Naive thymus-derived CD4-positive, alpha-beta T cell (primary cell): ENCODE measurements at regions not wholly inside any gene's neighbourhood (a gene's known extent, or its start where the extent isn't known, plus 50 kb on each side); places are given as distances from the start of the nearest gene placed in this dataset.
"Not testable (repeated sequence)": the region's sequence is repeated elsewhere in the genome, so short reads cannot be mapped to it uniquely, and the experiment has no call there.

Experiments
- ATAC-seq: fragments of 150-1000 bp; cut with Tn5 transposase; 2 replicates; pipeline ENCODE4 v1.10.0; 2021; ENCODE audit warnings: mild to moderate bottlenecking, moderate library complexity
- CTCF ChIA-PET: fragments of 350-600 bp; sonication (Branson Sonifier 250); formaldehyde crosslinking; loops from one replicate; lab custom pipeline; 2021; ENCODE audit warnings: antibody characterized with exemption; lab: Charles Lee
- POLR2A ChIA-PET: fragments of 350-600 bp; sonication (Branson Sonifier 250); formaldehyde crosslinking; loops from one replicate; lab custom pipeline; 2021; ENCODE audit warnings: antibody characterized with exemption, inconsistent platforms; lab: Charles Lee
- DNase-seq, 9 donors: peaks; one replicate each; pipeline versions ENCODE4 v3.0.0 to v3.0.0-alpha.2; 2020 to 2022; ENCODE audit warnings: mixed read lengths in 1 of 9
- H3K27ac ChIP-seq: one replicate; pipeline ENCODE4 v1.7.0; 2013; ENCODE audit warnings: mild to moderate bottlenecking, low read depth, low read length, moderate library complexity
- H3K27me3 ChIP-seq, 2 donors: one replicate each; pipeline ENCODE4 v1.7.0; 2013; ENCODE audit warnings: low read length in 2 of 2, mild to moderate bottlenecking in 2 of 2, moderate library complexity in 2 of 2; ENCODE audit not compliant: control insufficient read depth in 2 of 2, insufficient read depth in 2 of 2
- H3K36me3 ChIP-seq, 3 experiments: 1 replicate in 2 of 3; 2 replicates in 1 of 3; pipeline ENCODE4 v1.7.0; 2013; ENCODE audit warnings: low read length in 3 of 3, mild to moderate bottlenecking in 3 of 3, moderate library complexity in 1 of 3; ENCODE audit not compliant: insufficient read depth in 3 of 3, control insufficient read depth in 2 of 3
- H3K4me1 ChIP-seq, 2 donors: one replicate each; pipeline ENCODE4 v1.7.0; 2013; ENCODE audit warnings: low read length in 2 of 2, mild to moderate bottlenecking in 2 of 2, moderate library complexity in 1 of 2; ENCODE audit not compliant: control insufficient read depth in 2 of 2, insufficient read depth in 2 of 2
- H3K4me3 ChIP-seq: 2 replicates; pipeline ENCODE4 v1.7.0; 2013; ENCODE audit warnings: mild to moderate bottlenecking, low read length
- H3K9me3 ChIP-seq, 3 experiments: 1 replicate in 2 of 3; 2 replicates in 1 of 3; pipeline ENCODE4 v1.7.0; 2013; ENCODE audit warnings: low read length in 3 of 3; ENCODE audit not compliant: control insufficient read depth in 2 of 3
- H3K27ac Mint-ChIP-seq, 9 donors: one replicate each; pipeline ENCODE4 v1.8.0; 2020 to 2022; ENCODE audit warnings: mixed read lengths in 9 of 9, mild to moderate bottlenecking in 8 of 9, moderate library complexity in 5 of 9, inconsistent platforms in 2 of 9
- H3K27me3 Mint-ChIP-seq, 5 donors: one replicate each; pipeline ENCODE4 v1.8.0; 2021 to 2022; ENCODE audit warnings: mixed read lengths in 5 of 5, mild to moderate bottlenecking in 1 of 5
- H3K36me3 Mint-ChIP-seq, 5 donors: one replicate each; pipeline ENCODE4 v1.8.0; 2020 to 2022; ENCODE audit warnings: mixed read lengths in 5 of 5, mild to moderate bottlenecking in 3 of 5, inconsistent platforms in 1 of 5
- H3K4me1 Mint-ChIP-seq, 7 donors: one replicate each; pipeline ENCODE4 v1.8.0; 2020 to 2022; ENCODE audit warnings: mixed read lengths in 7 of 7, mild to moderate bottlenecking in 3 of 7, inconsistent platforms in 1 of 7
- H3K4me3 Mint-ChIP-seq, 10 donors: one replicate each; pipeline ENCODE4 v1.8.0; 2020 to 2022; ENCODE audit warnings: mild to moderate bottlenecking in 10 of 10, mixed read lengths in 10 of 10, moderate library complexity in 6 of 10, inconsistent platforms in 2 of 10
- H3K9me3 Mint-ChIP-seq, 11 donors: one replicate each; pipeline ENCODE4 v1.8.0; 2020 to 2022; ENCODE audit warnings: mixed read lengths in 11 of 11, mild to moderate bottlenecking in 4 of 11, inconsistent platforms in 1 of 11, moderate library complexity in 1 of 11
- intact Hi-C, 2 donors: fragments of 100-400 bp; cut with micrococcal nuclease; formaldehyde crosslinking; loops; one replicate each; pipeline ENCODE4 v1.15.1; 2023

- DNase-seq = no peak
- CTCF ChIA-PET = no interaction called here
- H3K9me3 ChIP-seq = no peaks in the 10 kb centered on the region
- Mint-ChIP-seq H3K36me3 (no peaks in the 10 kb centered on the region), H3K27me3 (no peaks in the 10 kb centered on the region), H3K4me1 (peaks cover 0 to 1% (median 0%) of the 10 kb centered on the region in 7 donors), H3K9me3 (peaks cover 0 to 26% (median 5%) of the 10 kb centered on the region in 11 donors), H3K27ac (no peak overlapping the region), H3K4me3 (no peak overlapping the region)
- no peaks in the 10 kb centered on the region for H3K36me3 ChIP-seq
- no peak overlapping the region for H3K4me3 ChIP-seq
- POLR2A ChIA-PET = no interaction called here
- intact Hi-C loops = no loop called here
- H3K27me3 ChIP-seq = no peaks in the 10 kb centered on the region
- H3K27ac ChIP-seq = no peak overlapping the region
- H3K4me1 ChIP-seq = no peaks in the 10 kb centered on the region
- ATAC-seq = no peak
Observed at GRCh38 chr2:210997373-210997772, 441.0 kb downstream of the CPS1 start.

GRCh38 chr2:210998334-210998733 lies 441.9 kb downstream of the CPS1 start:
- no peaks in the 10 kb centered on the region for H3K36me3 ChIP-seq
- Mint-ChIP-seq H3K27me3 (no peaks in the 10 kb centered on the region), H3K4me1 (peaks cover 0 to 1% (median 0%) of the 10 kb centered on the region in 7 donors), H3K4me3 (no peak overlapping the region), H3K9me3 (peaks cover 0 to 26% (median 5%) of the 10 kb centered on the region in 11 donors), H3K27ac (no peak overlapping the region), H3K36me3 (no peaks in the 10 kb centered on the region)
- ChIA-PET POLR2A (no interaction called here), CTCF (no interaction called here)
- H3K27me3 ChIP-seq = no peaks in the 10 kb centered on the region
- no peak overlapping the region for H3K4me3 ChIP-seq
- no peaks in the 10 kb centered on the region for H3K9me3 ChIP-seq
- ATAC-seq (no peak), DNase-seq (no peak)
- intact Hi-C loops = no loop called here
- H3K4me1 ChIP-seq = no peaks in the 10 kb centered on the region
- H3K27ac ChIP-seq = no peak overlapping the region

- Histone ChIP-seq H3K9me3 (no peaks in the 10 kb centered on the region), H3K4me3 (no peak overlapping the region), H3K27ac (no peak overlapping the region), H3K27me3 (no peaks in the 10 kb centered on the region), H3K36me3 (no peaks in the 10 kb centered on the region), H3K4me1 (no peaks in the 10 kb centered on the region)
- no peak for DNase-seq
- H3K9me3 Mint-ChIP-seq = peaks cover 0 to 17% (median 0%) of the 10 kb centered on the region in 11 donors
- H3K27ac Mint-ChIP-seq = no peak overlapping the region
- no peaks in the 10 kb centered on the region for H3K36me3 Mint-ChIP-seq
- no peak for ATAC-seq
- intact Hi-C loops = no loop called here
- H3K27me3 Mint-ChIP-seq = no peaks in the 10 kb centered on the region
- H3K4me3 Mint-ChIP-seq = no peak overlapping the region
- ChIA-PET POLR2A (no interaction called here), CTCF (no interaction called here)
- H3K4me1 Mint-ChIP-seq = no peaks in the 10 kb centered on the region
Observed at GRCh38 chr2:211014376-211014775, 458.0 kb downstream of the CPS1 start.

- H3K9me3 Mint-ChIP-seq = peaks cover 0 to 21% (median 3%) of the 10 kb centered on the region in 11 donors
- H3K27me3 Mint-ChIP-seq = no peaks in the 10 kb centered on the region
- no peak overlapping the region for H3K27ac ChIP-seq
- H3K27ac Mint-ChIP-seq = no peak overlapping the region
- DNase-seq (no peak), ATAC-seq (no peak)
- no peaks in the 10 kb centered on the region for H3K36me3 ChIP-seq
- H3K36me3 Mint-ChIP-seq = no peaks in the 10 kb centered on the region
- H3K4me1 ChIP-seq = no peaks in the 10 kb centered on the region
- H3K4me3 Mint-ChIP-seq = no peak overlapping the region
- POLR2A ChIA-PET = no interaction called here
- H3K9me3 ChIP-seq = no peaks in the 10 kb centered on the region
- no peaks in the 10 kb centered on the region for H3K27me3 ChIP-seq
- intact Hi-C loops = no loop called here
- CTCF ChIA-PET = no interaction called here
- H3K4me1 Mint-ChIP-seq = no peaks in the 10 kb centered on the region
- no peak overlapping the region for H3K4me3 ChIP-seq
Observed at GRCh38 chr2:211014906-211015305, 458.5 kb downstream of the CPS1 start.

GRCh38 chr2:211025089-211025488 lies 468.7 kb downstream of the CPS1 start:
- H3K36me3 ChIP-seq, CTCF ChIA-PET, H3K27ac ChIP-seq, ATAC-seq, H3K4me1 Mint-ChIP-seq, POLR2A ChIA-PET, H3K27me3 ChIP-seq, H3K27ac Mint-ChIP-seq, H3K27me3 Mint-ChIP-seq, H3K4me1 ChIP-seq, intact Hi-C loops, H3K4me3 ChIP-seq, H3K4me3 Mint-ChIP-seq, DNase-seq: not testable (repeated sequence)
- peaks cover 0 to 13% (median 0%) of the 10 kb centered on the region in 3 experiments for H3K9me3 ChIP-seq
- Mint-ChIP-seq H3K36me3 (peaks cover 0 to 13% (median 0%) of the 10 kb centered on the region in 5 donors), H3K9me3 (peaks cover 8 to 51% (median 22%) of the 10 kb centered on the region in 11 donors)

GRCh38 chr2:211026109-211026508 lies 469.7 kb downstream of the CPS1 start:
- no peak overlapping the region for H3K4me3 Mint-ChIP-seq
- Histone ChIP-seq H3K36me3 (no peaks in the 10 kb centered on the region), H3K27ac (no peak overlapping the region), H3K4me1 (no peaks in the 10 kb centered on the region), H3K4me3 (no peak overlapping the region), H3K27me3 (no peaks in the 10 kb centered on the region), H3K9me3 (peaks cover 0 to 13% (median 0%) of the 10 kb centered on the region in 3 experiments)
- H3K27ac Mint-ChIP-seq = no peak overlapping the region
- POLR2A ChIA-PET = interaction anchor here (0.6 kb wide), 1 partner anchor 1574 kb away, joined by 3 read pairs; no protein-coding TSS in a partner anchor
- intact Hi-C loops = no loop called here
- H3K27me3 Mint-ChIP-seq = no peaks in the 10 kb centered on the region
- peaks cover 8 to 46% (median 22%) of the 10 kb centered on the region in 11 donors for H3K9me3 Mint-ChIP-seq
- no peak for DNase-seq
- CTCF ChIA-PET = no interaction called here
- peaks cover 0 to 13% (median 0%) of the 10 kb centered on the region in 5 donors for H3K36me3 Mint-ChIP-seq
- no peak for ATAC-seq
- no peaks in the 10 kb centered on the region for H3K4me1 Mint-ChIP-seq

GRCh38 chr2:211027976-211028375 lies 471.6 kb downstream of the CPS1 start:
- intact Hi-C loops = no loop called here
- H3K9me3 Mint-ChIP-seq = peaks cover 8 to 34% (median 18%) of the 10 kb centered on the region in 11 donors
- no peak overlapping the region for H3K27ac ChIP-seq
- H3K27me3 Mint-ChIP-seq = no peaks in the 10 kb centered on the region
- H3K27ac Mint-ChIP-seq = no peak overlapping the region
- no peaks in the 10 kb centered on the region for H3K4me1 Mint-ChIP-seq
- DNase-seq (no peak), ATAC-seq (no peak)
- H3K4me3 Mint-ChIP-seq = no peak overlapping the region
- H3K36me3 Mint-ChIP-seq = peaks cover 0 to 13% (median 0%) of the 10 kb centered on the region in 5 donors
- H3K4me1 ChIP-seq = no peaks in the 10 kb centered on the region
- H3K36me3 ChIP-seq = no peaks in the 10 kb centered on the region
- ChIA-PET CTCF (no interaction called here), POLR2A (no interaction called here)
- no peaks in the 10 kb centered on the region for H3K27me3 ChIP-seq
- H3K4me3 ChIP-seq = no peak overlapping the region
- H3K9me3 ChIP-seq = peaks cover 0 to 13% (median 0%) of the 10 kb centered on the region in 3 experiments
